CD14-positive monocyte (primary cell): ENCODE measurements at regions not wholly inside any gene's neighbourhood (a gene's known extent, or its start where the extent isn't known, plus 50 kb on each side); places are given as distances from the start of the nearest gene placed in this dataset.

ENCODE experiments used
- DNase-seq, 3 donors: peaks; one replicate each; pipeline ENCODE4 v3.0.0-alpha.2; 2011 to 2022
- H2AFZ ChIP-seq: 2 replicates; pipeline ENCODE4 v1.6.0; 2012; ENCODE audit warnings: mild to moderate bottlenecking, low read depth, low read length, inconsistent platforms; ENCODE audit not compliant: insufficient read depth, poor library complexity, severe bottlenecking
- H3K27ac ChIP-seq, 2 donors: 1 replicate in 1 of 2; 2 replicates in 1 of 2; pipeline ENCODE4 v1.5.1; 2012 to 2013; ENCODE audit warnings: low read length in 2 of 2, control low read depth in 1 of 2, inconsistent platforms in 1 of 2, low read depth in 1 of 2, mild to moderate bottlenecking in 1 of 2
- H3K27me3 ChIP-seq, 2 donors: one replicate each; pipeline versions ENCODE4 v1.6.0 to v1.6.1; 2011 to 2013; ENCODE audit warnings: low read length in 2 of 2; ENCODE audit not compliant: control insufficient read depth in 2 of 2, insufficient read depth in 2 of 2
- H3K36me3 ChIP-seq, 2 donors: replicated peaks in 1 of 2; 1 replicate in 1 of 2; 2 replicates in 1 of 2; pipeline versions ENCODE4 v1.5.1 to v1.6.1; 2012 to 2013; ENCODE audit warnings: low read length in 2 of 2, control low read depth in 1 of 2, inconsistent platforms in 1 of 2, mild to moderate bottlenecking in 1 of 2; ENCODE audit not compliant: insufficient read depth in 2 of 2, control insufficient read depth in 1 of 2
- H3K4me1 ChIP-seq, 2 donors: 1 replicate in 1 of 2; 2 replicates in 1 of 2; pipeline versions ENCODE4 v1.5.1 to v1.6.1; 2012 to 2013; ENCODE audit warnings: low read length in 2 of 2, control low read depth in 1 of 2, inconsistent platforms in 1 of 2, mild to moderate bottlenecking in 1 of 2, moderate library complexity in 1 of 2; ENCODE audit not compliant: insufficient read depth in 2 of 2, control insufficient read depth in 1 of 2
- H3K4me2 ChIP-seq: replicated peaks from 2 replicates; pipeline ENCODE3; 2012; ENCODE audit warnings: low read length, moderate library complexity, mild to moderate bottlenecking; ENCODE audit not compliant: poor library complexity, severe bottlenecking; ENCODE audit errors: extremely low read depth
- H3K4me3 ChIP-seq, 3 experiments: fragments of 200-600 bp in 1 of 3; sonication (generic) in 1 of 3; replicated peaks in 1 of 3; 1 replicate in 2 of 3; 2 replicates in 1 of 3; pipeline ENCODE4 v1.5.1; 2011 to 2013; ENCODE audit warnings: low read length in 3 of 3, mild to moderate bottlenecking in 3 of 3, control low read depth in 2 of 3, low read depth in 2 of 3, inconsistent platforms in 1 of 3, moderate library complexity in 1 of 3
- H3K79me2 ChIP-seq: 2 replicates; pipeline ENCODE4 v1.6.0; 2012; ENCODE audit warnings: mild to moderate bottlenecking, control low read depth, inconsistent platforms, low read length, moderate library complexity; ENCODE audit not compliant: insufficient read depth
- H3K9ac ChIP-seq: 2 replicates; pipeline ENCODE4 v1.6.0; 2017; ENCODE audit warnings: low read length, mild to moderate bottlenecking; ENCODE audit not compliant: insufficient read depth, poor library complexity, severe bottlenecking
- H3K9me3 ChIP-seq, 2 donors: replicated peaks in 1 of 2; 1 replicate in 1 of 2; 2 replicates in 1 of 2; pipeline versions ENCODE4 v1.5.1 to v1.6.1; 2012 to 2013; ENCODE audit warnings: low read length in 2 of 2, control low read depth in 1 of 2; ENCODE audit not compliant: control insufficient read depth in 1 of 2, insufficient read depth in 1 of 2
- H4K20me1 ChIP-seq: 2 replicates; pipeline ENCODE4 v1.6.0; 2012; ENCODE audit warnings: mild to moderate bottlenecking, low read length, control low read depth, moderate library complexity; ENCODE audit not compliant: insufficient read depth
- H3K27ac Mint-ChIP-seq, 7 donors: one replicate each; pipeline ENCODE4 v1.8.0; 2020; ENCODE audit warnings: mild to moderate bottlenecking in 7 of 7, mixed read lengths in 7 of 7, moderate library complexity in 6 of 7, inconsistent platforms in 2 of 7
- H3K27me3 Mint-ChIP-seq, 3 donors: one replicate each; pipeline ENCODE4 v1.8.0; 2021 to 2022; ENCODE audit warnings: low read depth in 3 of 3, mild to moderate bottlenecking in 3 of 3, mixed read lengths in 3 of 3, moderate library complexity in 3 of 3, inconsistent platforms in 1 of 3
- H3K36me3 Mint-ChIP-seq, 2 donors: one replicate each; pipeline ENCODE4 v1.8.0; 2020; ENCODE audit warnings: mixed read lengths in 2 of 2, inconsistent platforms in 1 of 2, mild to moderate bottlenecking in 1 of 2
- H3K4me1 Mint-ChIP-seq: one replicate; pipeline ENCODE4 v1.8.0; 2020; ENCODE audit warnings: mild to moderate bottlenecking, mixed read lengths
- H3K4me3 Mint-ChIP-seq, 2 donors: one replicate each; pipeline ENCODE4 v1.8.0; 2020; ENCODE audit warnings: mild to moderate bottlenecking in 2 of 2, mixed read lengths in 2 of 2, moderate library complexity in 1 of 2
- H3K9me3 Mint-ChIP-seq, 7 donors: one replicate each; pipeline ENCODE4 v1.8.0; 2020 to 2022; ENCODE audit warnings: mixed read lengths in 7 of 7, mild to moderate bottlenecking in 6 of 7, moderate library complexity in 6 of 7, inconsistent platforms in 2 of 7
- CTCF ChIP-seq: fragments of 200-600 bp; IDR thresholded peaks from one replicate; pipeline ENCODE4 v1.8.0; 2022; ENCODE audit warnings: antibody characterized with exemption, mild to moderate bottlenecking
- WGBS: methylation state at CpG from one replicate; pipeline ENCODE4 v1.1.5; 2013; ENCODE audit warnings: missing lambda C conversion rate; ENCODE audit not compliant: insufficient coverage; 5-methylcytosine and 5-hydroxymethylcytosine counted together
- intact Hi-C, 2 donors: fragments of 100-400 bp; cut with micrococcal nuclease; formaldehyde crosslinking; loops; one replicate each; pipeline versions ENCODE4 v1.15.0 to v1.15.1; 2023

- Histone ChIP-seq H3K4me2 (no peak overlapping the region), H3K27ac (no peak overlapping the region), H3K4me3 (no peak overlapping the region), H3K79me2 (no peaks in the 10 kb centered on the region), H3K9me3 (no peaks in the 10 kb centered on the region), H2AFZ (no peak overlapping the region), H3K4me1 (no peaks in the 10 kb centered on the region), H3K27me3 (peaks cover 5 to 7% of the 10 kb centered on the region in 2 donors), H3K36me3 (no peaks in the 10 kb centered on the region), H4K20me1 (no peaks in the 10 kb centered on the region), H3K9ac (no peak overlapping the region)
- no peak overlapping the region for H3K27ac Mint-ChIP-seq
- no peaks in the 10 kb centered on the region for H3K4me1 Mint-ChIP-seq
- intact Hi-C loops: no loop called here
- no peaks in the 10 kb centered on the region for H3K36me3 Mint-ChIP-seq
- TF ChIP-seq CTCF: no peak
- DNase-seq: no peak
- peaks cover 0 to 3% (median 0%) of the 10 kb centered on the region in 7 donors for H3K9me3 Mint-ChIP-seq
- no peak overlapping the region for H3K4me3 Mint-ChIP-seq
- peaks cover 7 to 24% (median 18%) of the 10 kb centered on the region in 3 donors for H3K27me3 Mint-ChIP-seq
- 74% methylated on average over 3 of the region's 6 CpGs for WGBS
Observed at GRCh38 chr2:70356941-70357683, 55.2 kb upstream of the FAM136A start.

GRCh38 chr2:70354264-70354949, 52.5 kb upstream of the FAM136A start:
- Histone ChIP-seq H3K4me2 (no peak overlapping the region), H3K79me2 (no peaks in the 10 kb centered on the region), H3K4me1 (no peaks in the 10 kb centered on the region), H3K27me3 (peaks cover 7% of the 10 kb centered on the region in 2 donors), H3K9ac (no peak overlapping the region), H2AFZ (no peak overlapping the region), H3K27ac (no peak overlapping the region), H3K36me3 (no peaks in the 10 kb centered on the region), H4K20me1 (no peaks in the 10 kb centered on the region), H3K4me3 (no peak overlapping the region), H3K9me3 (no peaks in the 10 kb centered on the region)
- no CpG with 5 or more reads among the region's 2 CpGs for WGBS
- Mint-ChIP-seq H3K9me3 (peaks cover 0 to 3% (median 0%) of the 10 kb centered on the region in 7 donors), H3K36me3 (no peaks in the 10 kb centered on the region), H3K27me3 (peaks cover 13 to 35% (median 23%) of the 10 kb centered on the region in 3 donors), H3K4me3 (no peak overlapping the region), H3K27ac (no peak overlapping the region), H3K4me1 (no peaks in the 10 kb centered on the region)
- no peak for DNase-seq
- TF ChIP-seq CTCF: no peak
- intact Hi-C loops: no loop called here
